HepG2 (cell line): ENCODE measurements at regions not wholly inside any gene's neighbourhood (a gene's known extent, or its start where the extent isn't known, plus 50 kb on each side); places are given as distances from the start of the nearest gene placed in this dataset.

Experiments
- ATAC-seq: fragments of 200-7000 bp; cut with Tn5 transposase; 3 replicates; pipeline ENCODE4 v1.9.1; 2020; ENCODE audit warnings: mild to moderate bottlenecking, moderate library complexity
- BruUV-seq: library from RNA; stranded (reverse); fragments of 400-500 nt; replicated peaks from 2 replicates; lab custom pipeline; 2021; lab: Mats Ljungman, UMichigan
- CTCF ChIA-PET: fragments of 300-600 bp; formaldehyde crosslinking; extraction: SDS; loops from one replicate; lab custom pipeline; 2021; ENCODE audit warnings: low total read pairs, inconsistent platforms, low intra/inter-chr PET ratio; lab: Yijun Ruan, JAX
- POLR2A ChIA-PET: fragments of 350-600 bp; sonication (Branson Sonifier 250); formaldehyde crosslinking; loops from one replicate; lab custom pipeline; 2020; ENCODE audit warnings: antibody characterized with exemption, inconsistent platforms; lab: Yijun Ruan, JAX
- DNase-seq: peaks from one replicate; pipeline ENCODE4 v3.0.0-alpha.2; 2015; ENCODE audit warnings: low spot score
- FAIRE-seq: peaks from 3 replicates; lab custom pipeline; 2011; peaks lifted over from hg19 to GRCh38; lab: Jason Lieb, UNC
- H2AFZ ChIP-seq: one replicate; pipeline ENCODE4 v1.6.1; 2011; ENCODE audit warnings: low read length, inconsistent platforms
- H3K27ac ChIP-seq: fragments of 300-600 bp; 3 replicates; pipeline ENCODE4 v1.8.0; 2011; ENCODE audit warnings: mixed run types, mild to moderate bottlenecking, mixed read lengths, low read length, inconsistent platforms; ENCODE audit not compliant: insufficient read depth; ENCODE audit errors: extremely low read length
- H3K27me3 ChIP-seq, 2 experiments: fragments of 200-600 bp in 1 of 2; 2 replicates in 1 of 2; 3 replicates in 1 of 2; pipeline versions ENCODE4 v1.6.0 to v1.8.0; 2011; ENCODE audit warnings: low read length in 2 of 2, mild to moderate bottlenecking in 2 of 2, moderate library complexity in 2 of 2, inconsistent platforms in 1 of 2; ENCODE audit not compliant: insufficient read depth in 2 of 2, control insufficient read depth in 1 of 2
- H3K36me3 ChIP-seq, 2 experiments: fragments of 200-600 bp in 1 of 2; replicated peaks in 1 of 2; 2 replicates in 1 of 2; 3 replicates in 1 of 2; pipeline versions ENCODE4 v1.5.1 to v1.8.0; 2011; ENCODE audit warnings: low read length in 2 of 2, inconsistent platforms in 1 of 2; ENCODE audit not compliant: insufficient read depth in 2 of 2, control insufficient read depth in 1 of 2
- H3K4me1 ChIP-seq: 2 replicates; pipeline ENCODE4 v1.5.1; 2012; ENCODE audit warnings: low read length, inconsistent platforms; ENCODE audit not compliant: insufficient read depth
- H3K4me2 ChIP-seq: 2 replicates; pipeline ENCODE4 v1.6.0; 2011; ENCODE audit warnings: low read depth, low read length, inconsistent platforms
- H3K4me3 ChIP-seq, 3 experiments: fragments of 200-600 bp in 1 of 3; sonication (generic), shearing (Covaris generic) in 1 of 3; replicated peaks in 1 of 3; 2 replicates each; pipeline ENCODE4 v1.5.1; 2011 to 2016; ENCODE audit warnings: low read length in 3 of 3, inconsistent platforms in 2 of 3, low read depth in 2 of 3, mild to moderate bottlenecking in 2 of 3, control low read depth in 1 of 3, mixed read lengths in 1 of 3; ENCODE audit not compliant: insufficient read depth in 1 of 3
- H3K79me2 ChIP-seq: one replicate; pipeline ENCODE4 v1.6.1; 2011; ENCODE audit warnings: low read length, inconsistent platforms; ENCODE audit not compliant: insufficient read depth
- H3K9ac ChIP-seq: 2 replicates; pipeline ENCODE4 v1.6.0; 2011; ENCODE audit warnings: mild to moderate bottlenecking, low read depth, low read length, inconsistent platforms; ENCODE audit not compliant: insufficient read depth
- H3K9me3 ChIP-seq: 2 replicates; pipeline ENCODE4 v1.5.1; 2012; ENCODE audit warnings: mild to moderate bottlenecking, low read length
- H4K20me1 ChIP-seq: 2 replicates; pipeline ENCODE4 v1.6.0; 2011; ENCODE audit warnings: inconsistent platforms, mild to moderate bottlenecking, low read length, moderate library complexity; ENCODE audit not compliant: insufficient read depth
- ARNT2 ChIP-seq: sonication (generic); formaldehyde crosslinking; IDR thresholded peaks from 2 replicates; pipeline ENCODE4 v1.8.0; 2022; ENCODE audit warnings: mild to moderate bottlenecking, low read depth, missing genetic modification reagents, moderate library complexity
- ATF7 ChIP-seq, 2 experiments: fragments of 450-650 bp in 1 of 2; sonication (generic) in 1 of 2; formaldehyde crosslinking in 1 of 2; IDR thresholded peaks; 2 replicates each; pipeline versions ENCODE4 v1.4.0 to v1.6.1; 2016 to 2020; ENCODE audit warnings: antibody characterized with exemption in 1 of 2, mild to moderate bottlenecking in 1 of 2, missing genetic modification reagents in 1 of 2
- CREB1 ChIP-seq, 2 experiments: fragments of 450-650 bp in 1 of 2; IDR thresholded peaks; 2 replicates each; pipeline ENCODE4 v1.6.1; 2016 to 2017; ENCODE audit warnings: control low read depth in 1 of 2, mild to moderate bottlenecking in 1 of 2, missing compliant biosample characterization in 1 of 2, missing genetic modification characterization in 1 of 2
- FOSL1 ChIP-seq: sonication (generic); formaldehyde crosslinking; IDR thresholded peaks from 2 replicates; pipeline ENCODE4 v1.9.0; 2021; ENCODE audit warnings: missing genetic modification reagents, borderline replicate concordance
- GFI1 ChIP-seq: sonication (generic); formaldehyde crosslinking; IDR thresholded peaks from 2 replicates; pipeline ENCODE4 v1.5.0; 2020; ENCODE audit warnings: missing genetic modification reagents, mild to moderate bottlenecking, borderline replicate concordance
- KDM5B ChIP-seq: sonication (generic); formaldehyde crosslinking; IDR thresholded peaks from 2 replicates; pipeline ENCODE4 v1.4.0; 2020; ENCODE audit warnings: missing genetic modification reagents, mild to moderate bottlenecking, borderline replicate concordance
- MEIS1 ChIP-seq: sonication (generic); formaldehyde crosslinking; IDR thresholded peaks from 2 replicates; pipeline ENCODE4 v1.9.0; 2021; ENCODE audit warnings: mild to moderate bottlenecking, missing genetic modification reagents, moderate library complexity, borderline replicate concordance
- NPAS2 ChIP-seq: sonication (generic); formaldehyde crosslinking; IDR thresholded peaks from 2 replicates; pipeline ENCODE4 v1.8.0; 2022; ENCODE audit warnings: mild to moderate bottlenecking, missing genetic modification reagents, borderline replicate concordance
- PHF21A ChIP-seq: sonication (generic); formaldehyde crosslinking; IDR thresholded peaks from 2 replicates; pipeline ENCODE4 v1.5.0; 2020; ENCODE audit warnings: mild to moderate bottlenecking, missing genetic modification reagents
- RXRA ChIP-seq: sonication (generic); formaldehyde crosslinking; IDR thresholded peaks from 2 replicates; pipeline ENCODE4 v1.5.1; 2020; ENCODE audit warnings: missing genetic modification reagents
- ZNF296 ChIP-seq: sonication (generic); formaldehyde crosslinking; conservative IDR thresholded peaks from 2 replicates; pipeline ENCODE4 v1.5.0; 2020; ENCODE audit warnings: mild to moderate bottlenecking, missing genetic modification reagents
- WGBS: methylation state at CpG from one replicate; pipeline ENCODE4 v1.1.6; 2017; ENCODE audit warnings: low lambda C conversion rate; 5-methylcytosine and 5-hydroxymethylcytosine counted together
- in situ Hi-C: cut with HindIII; loops from 2 replicates; pipeline ENCODE4 v1.10.0; 2017; ENCODE audit warnings: low pct_unique_long_range_greater_than_20kb; ENCODE audit not compliant: extremely low pct_ligation_motif_present
- intact Hi-C: fragments of 100-400 bp; cut with micrococcal nuclease; formaldehyde crosslinking; loops from one replicate; pipeline ENCODE4 v1.10.0; 2022; ENCODE audit not compliant: unreplicated experiment
- TF ChIP-seq, protein P1 (sequence below): sonication (generic); formaldehyde crosslinking; IDR thresholded peaks from 2 replicates; pipeline ENCODE4 v1.9.0; 2021; ENCODE audit warnings: missing genetic modification reagents, mild to moderate bottlenecking, borderline replicate concordance

GRCh38 chr11:122368796-122369195 is 252.8 kb upstream of the BLID start:
- POLR2A ChIA-PET = no interaction called here
- intact Hi-C loops (loop anchor here (1.0 to 10.0 kb wide), 3 partner anchors 74 to 713 kb away; no protein-coding TSS in a partner anchor), in situ Hi-C loops (no loop called here)
- no peak overlapping the region for H3K27ac ChIP-seq
- no peaks in the 10 kb centered on the region for H3K9me3 ChIP-seq
- 100% methylated on average over 4 of the region's 4 CpGs for WGBS
- FAIRE-seq = no peak
- no peak overlapping the region for H3K4me2 ChIP-seq
- no peaks in the 10 kb centered on the region for H4K20me1 ChIP-seq
- DNase-seq = no peak
- no peaks in the 10 kb centered on the region for H3K36me3 ChIP-seq
- TF ChIP-seq NPAS2 (CRISPR knock-in tag) (no peak), MEIS1 (no peak), CREB1 (IDR thresholded peaks at IDR 0.05) (peak; percentile 90), CREB1 (CRISPR knock-in tag; IDR thresholded peaks at IDR 0.05) (no peak), RXRA (CRISPR knock-in tag) (no peak), ARNT2 (CRISPR knock-in tag) (no peak), GFI1 (CRISPR knock-in tag) (no peak), FOSL1 (CRISPR knock-in tag) (no peak), PHF21A (CRISPR knock-in tag) (no peak), ATF7 (IDR thresholded peaks at IDR 0.05) (peak; percentile 85), ATF7 (CRISPR knock-in tag; IDR thresholded peaks at IDR 0.05) (no peak), KDM5B (CRISPR knock-in tag) (no peak), ZNF296 (CRISPR knock-in tag) (no peak)
- TF ChIP-seq, protein P1, sequence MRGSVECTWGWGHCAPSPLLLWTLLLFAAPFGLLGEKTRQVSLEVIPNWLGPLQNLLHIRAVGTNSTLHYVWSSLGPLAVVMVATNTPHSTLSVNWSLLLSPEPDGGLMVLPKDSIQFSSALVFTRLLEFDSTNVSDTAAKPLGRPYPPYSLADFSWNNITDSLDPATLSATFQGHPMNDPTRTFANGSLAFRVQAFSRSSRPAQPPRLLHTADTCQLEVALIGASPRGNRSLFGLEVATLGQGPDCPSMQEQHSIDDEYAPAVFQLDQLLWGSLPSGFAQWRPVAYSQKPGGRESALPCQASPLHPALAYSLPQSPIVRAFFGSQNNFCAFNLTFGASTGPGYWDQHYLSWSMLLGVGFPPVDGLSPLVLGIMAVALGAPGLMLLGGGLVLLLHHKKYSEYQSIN (CRISPR knock-in tag) = no peak
- no peak overlapping the region for H3K4me3 ChIP-seq
- H3K9ac ChIP-seq = no peak overlapping the region
- no peak for ATAC-seq
- no peak overlapping the region for H2AFZ ChIP-seq
- no peaks in the 10 kb centered on the region for H3K79me2 ChIP-seq
- CTCF ChIA-PET = no interaction called here
- H3K27me3 ChIP-seq = no peaks in the 10 kb centered on the region
- peaks cover 18% of the 10 kb centered on the region for H3K4me1 ChIP-seq
- BruUV-seq = no TSS peak
